ENCODE measurements at regions not wholly inside any gene's neighbourhood (a gene's known extent, or its start where the extent isn't known, plus 50 kb on each side); places are given as distances from the start of the nearest gene placed in this dataset.

DNA sequence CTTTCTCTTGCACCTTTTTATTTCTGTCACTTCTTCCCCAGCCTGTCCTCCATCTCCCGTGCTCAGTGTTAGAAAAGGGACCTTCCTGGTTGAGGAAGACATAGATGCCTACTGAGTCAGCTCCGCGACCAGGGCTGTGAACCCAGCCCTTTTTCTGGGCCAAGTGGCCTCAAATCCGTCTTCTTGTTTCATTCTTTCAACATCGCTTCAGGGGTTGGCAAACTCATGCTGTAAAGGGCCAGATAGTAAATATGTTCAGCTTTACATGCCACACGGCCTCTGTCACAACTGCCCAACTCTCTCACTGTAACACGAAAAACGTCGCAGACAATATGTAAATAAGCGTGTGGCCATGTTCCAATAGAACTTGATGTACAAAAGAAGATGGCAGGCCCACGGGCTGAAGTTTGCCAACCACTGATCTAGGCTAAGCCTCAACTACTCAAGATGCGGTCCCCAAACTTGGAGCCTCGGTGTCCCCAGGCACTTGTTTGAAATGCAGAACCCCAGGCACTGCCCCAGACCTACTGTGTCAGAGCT lies 338.4 kb downstream of the MN1 start:
- TF ChIP-seq POLR2A (IDR thresholded peaks at IDR 0.05; ENCODE audit: extremely low read depth, insufficient read length) (no peak), MYC (IDR thresholded peaks at IDR 0.05; ENCODE audit: low read depth, low read length) (no peak)
- TF ChIP-seq, protein P1, sequence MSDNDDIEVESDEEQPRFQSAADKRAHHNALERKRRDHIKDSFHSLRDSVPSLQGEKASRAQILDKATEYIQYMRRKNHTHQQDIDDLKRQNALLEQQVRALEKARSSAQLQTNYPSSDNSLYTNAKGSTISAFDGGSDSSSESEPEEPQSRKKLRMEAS (IDR thresholded peaks at IDR 0.05; ENCODE audit: low read depth, low read length): no peak
- TF ChIP-seq, protein P2, sequence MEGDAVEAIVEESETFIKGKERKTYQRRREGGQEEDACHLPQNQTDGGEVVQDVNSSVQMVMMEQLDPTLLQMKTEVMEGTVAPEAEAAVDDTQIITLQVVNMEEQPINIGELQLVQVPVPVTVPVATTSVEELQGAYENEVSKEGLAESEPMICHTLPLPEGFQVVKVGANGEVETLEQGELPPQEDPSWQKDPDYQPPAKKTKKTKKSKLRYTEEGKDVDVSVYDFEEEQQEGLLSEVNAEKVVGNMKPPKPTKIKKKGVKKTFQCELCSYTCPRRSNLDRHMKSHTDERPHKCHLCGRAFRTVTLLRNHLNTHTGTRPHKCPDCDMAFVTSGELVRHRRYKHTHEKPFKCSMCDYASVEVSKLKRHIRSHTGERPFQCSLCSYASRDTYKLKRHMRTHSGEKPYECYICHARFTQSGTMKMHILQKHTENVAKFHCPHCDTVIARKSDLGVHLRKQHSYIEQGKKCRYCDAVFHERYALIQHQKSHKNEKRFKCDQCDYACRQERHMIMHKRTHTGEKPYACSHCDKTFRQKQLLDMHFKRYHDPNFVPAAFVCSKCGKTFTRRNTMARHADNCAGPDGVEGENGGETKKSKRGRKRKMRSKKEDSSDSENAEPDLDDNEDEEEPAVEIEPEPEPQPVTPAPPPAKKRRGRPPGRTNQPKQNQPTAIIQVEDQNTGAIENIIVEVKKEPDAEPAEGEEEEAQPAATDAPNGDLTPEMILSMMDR (IDR thresholded peaks at IDR 0.05; ENCODE audit: low read depth, low read length): no peak
- no peak overlapping the region for H3K4me3 ChIP-seq (ENCODE audit: low read depth, low read length)
- DNase-seq (ENCODE audit: low read depth): no peak

DNA sequence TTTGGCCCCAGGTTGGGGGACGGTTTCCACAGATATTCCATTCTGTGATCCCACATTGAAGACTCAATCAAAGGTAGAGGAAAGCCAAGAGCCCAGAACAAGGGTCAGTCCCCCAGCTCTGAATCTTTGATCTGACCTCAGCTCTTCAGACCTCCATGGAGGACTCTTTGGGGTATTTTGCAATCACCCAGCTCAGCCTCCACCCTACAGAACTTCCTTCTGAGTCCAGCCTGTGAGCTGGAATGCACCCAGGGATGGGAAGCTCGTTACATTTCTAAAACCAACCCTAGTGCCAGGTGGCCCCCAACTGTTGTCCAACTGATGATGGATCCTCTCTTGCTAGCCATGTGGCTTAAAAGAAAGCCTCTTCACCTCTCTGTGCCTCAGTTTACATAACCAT lies 335.3 kb downstream of the MN1 start:
- H3K4me3 ChIP-seq (ENCODE audit: low read depth, low read length): no peak overlapping the region
- DNase-seq (ENCODE audit: low read depth): no peak
- TF ChIP-seq POLR2A (IDR thresholded peaks at IDR 0.05; ENCODE audit: extremely low read depth, insufficient read length): no peak
- no peak for TF ChIP-seq MYC (IDR thresholded peaks at IDR 0.05; ENCODE audit: low read depth, low read length)
- TF ChIP-seq, protein P2 (IDR thresholded peaks at IDR 0.05; ENCODE audit: low read depth, low read length): no peak
- TF ChIP-seq, protein P1 (IDR thresholded peaks at IDR 0.05; ENCODE audit: low read depth, low read length): no peak

DNA sequence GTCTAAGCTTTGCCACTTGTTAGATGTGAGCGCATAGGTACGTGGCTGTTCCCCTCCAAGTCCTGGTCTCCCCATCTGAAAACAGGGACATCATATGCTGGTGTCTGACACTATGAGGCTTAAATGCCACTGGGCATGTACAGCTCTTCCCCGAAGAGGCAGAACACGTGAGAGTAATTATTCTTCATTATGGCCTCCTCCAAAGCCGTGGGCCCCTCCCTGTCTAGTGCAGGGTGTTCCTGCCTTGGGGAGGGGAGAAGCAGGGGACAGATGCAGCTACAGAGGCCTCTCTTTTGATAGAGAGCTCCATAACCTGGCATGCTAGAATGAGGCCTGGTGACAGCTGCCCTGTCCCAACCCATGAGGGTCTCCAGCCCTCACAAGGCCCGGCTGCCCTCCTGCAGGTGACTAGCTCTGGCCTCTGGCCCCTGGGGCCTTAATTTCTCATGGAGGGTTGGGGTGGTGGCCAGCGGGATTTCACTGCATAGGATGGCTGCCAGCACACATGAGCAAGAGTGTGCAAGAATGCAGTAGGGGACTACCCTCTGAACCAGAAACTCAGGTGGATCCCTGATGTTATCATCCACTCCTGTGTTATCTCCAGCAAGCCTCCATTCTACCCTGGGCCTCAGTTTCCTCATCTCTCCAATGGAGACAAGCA lies 334.6 kb downstream of the MN1 start:
- H3K4me3 ChIP-seq (ENCODE audit: low read depth, low read length): no peak overlapping the region
- DNase-seq (ENCODE audit: low read depth): no peak
- TF ChIP-seq, protein P1 (IDR thresholded peaks at IDR 0.05; ENCODE audit: low read depth, low read length): no peak

DNA sequence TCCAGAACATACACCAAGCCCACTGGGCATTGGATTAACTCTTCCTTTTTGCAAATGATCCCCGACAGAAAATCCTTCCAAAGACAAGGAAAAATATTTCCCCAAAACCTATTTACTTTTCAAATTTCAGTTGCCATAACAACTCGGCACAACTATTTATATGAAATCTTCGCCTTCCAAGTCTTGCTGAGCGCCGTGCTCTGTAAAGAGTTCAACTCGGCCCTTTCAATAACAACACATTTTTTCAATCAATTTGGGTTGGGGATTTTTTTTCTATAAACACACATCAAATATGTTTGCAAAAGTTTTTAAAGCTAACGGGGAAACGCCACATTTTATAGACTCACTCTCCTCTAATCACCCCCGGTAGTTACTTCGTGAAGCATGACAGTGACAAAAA lies 333.8 kb downstream of the MN1 start:
- H3K4me3 ChIP-seq (ENCODE audit: low read depth, low read length): no peak overlapping the region
- no peak for DNase-seq (ENCODE audit: low read depth)
- TF ChIP-seq MYC (IDR thresholded peaks at IDR 0.05; ENCODE audit: low read depth, low read length) (no peak), POLR2A (IDR thresholded peaks at IDR 0.05; ENCODE audit: extremely low read depth, insufficient read length) (no peak)
- TF ChIP-seq, protein P2 (IDR thresholded peaks at IDR 0.05; ENCODE audit: low read depth, low read length): no peak
- TF ChIP-seq, protein P1 (IDR thresholded peaks at IDR 0.05; ENCODE audit: low read depth, low read length): no peak

DNA sequence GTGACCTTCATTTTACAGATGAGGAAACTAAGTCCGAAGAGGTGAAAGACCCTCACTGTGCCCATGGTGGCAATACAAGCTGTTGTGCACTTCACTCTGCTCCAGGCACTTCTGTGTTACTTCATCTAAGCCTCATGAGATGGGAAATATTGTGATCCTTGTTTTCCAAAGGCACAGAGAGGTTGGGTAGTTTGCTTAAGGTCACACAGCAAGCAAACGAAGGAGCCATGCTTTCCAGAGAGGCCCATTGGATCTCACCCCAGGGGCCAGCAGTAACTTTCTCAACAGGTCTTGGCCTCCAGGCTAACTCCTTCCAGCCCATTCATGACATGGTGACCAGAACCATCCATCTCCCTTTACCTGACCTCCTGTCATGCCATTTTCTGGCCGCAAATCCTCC lies 332.8 kb downstream of the MN1 start:
- DNase-seq (ENCODE audit: low read depth): no peak
- no peak for TF ChIP-seq MYC (IDR thresholded peaks at IDR 0.05; ENCODE audit: low read depth, low read length)
- TF ChIP-seq, protein P1 (IDR thresholded peaks at IDR 0.05; ENCODE audit: low read depth, low read length): no peak
- TF ChIP-seq, protein P2 (IDR thresholded peaks at IDR 0.05; ENCODE audit: low read depth, low read length): no peak
- no peak for TF ChIP-seq POLR2A (IDR thresholded peaks at IDR 0.05; ENCODE audit: extremely low read depth, insufficient read length)
- no peak overlapping the region for H3K4me3 ChIP-seq (ENCODE audit: low read depth, low read length)

DNA sequence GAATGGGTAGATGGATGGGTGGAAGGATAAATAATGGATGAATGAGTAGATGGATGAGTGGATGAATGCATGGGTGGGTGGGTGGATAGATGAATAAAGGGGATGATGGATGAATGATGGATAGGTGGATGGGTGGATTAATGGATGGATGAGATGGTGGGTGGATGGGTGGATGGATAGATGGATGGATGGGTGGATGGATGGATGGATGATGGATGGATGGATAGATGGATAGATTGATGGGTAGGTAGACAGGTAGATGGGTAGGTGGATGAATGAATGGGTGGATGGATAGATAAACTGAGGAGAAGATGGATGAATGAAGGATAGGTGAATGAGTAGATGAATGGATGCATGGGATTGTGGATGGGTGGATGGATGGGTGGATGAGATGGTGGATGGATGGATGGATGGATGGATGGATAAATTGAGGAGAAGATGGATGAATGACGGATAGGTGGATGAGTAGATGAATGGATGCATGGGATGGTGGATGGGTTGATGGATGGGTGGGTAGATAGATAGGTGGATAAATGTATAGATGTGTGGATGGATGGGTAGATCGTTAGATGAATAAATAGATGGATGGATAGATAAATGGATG lies 331.3 kb downstream of the MN1 start:
- DNase-seq (ENCODE audit: low read depth): no peak
- TF ChIP-seq, protein P2 (IDR thresholded peaks at IDR 0.05; ENCODE audit: low read depth, low read length): no peak
- TF ChIP-seq POLR2A (IDR thresholded peaks at IDR 0.05; ENCODE audit: extremely low read depth, insufficient read length): no peak
- TF ChIP-seq, protein P1 (IDR thresholded peaks at IDR 0.05; ENCODE audit: low read depth, low read length): no peak
- TF ChIP-seq MYC (IDR thresholded peaks at IDR 0.05; ENCODE audit: low read depth, low read length): no peak
- H3K4me3 ChIP-seq (ENCODE audit: low read depth, low read length): no peak overlapping the region

All from NB4 (cell line).